GM12864 (cell line): ENCODE measurements at regions not wholly inside any gene's neighbourhood (a gene's known extent, or its start where the extent isn't known, plus 50 kb on each side); places are given as distances from the start of the nearest gene placed in this dataset.
"Not testable (repeated sequence)": the region's sequence is repeated elsewhere in the genome, so short reads cannot be mapped to it uniquely, and the experiment has no call there.

Source experiments
- DNase-seq: peaks from one replicate; pipeline ENCODE4 v3.0.0-alpha.2; 2011; ENCODE audit warnings: low read depth
- H3K4me3 ChIP-seq: 2 replicates; pipeline ENCODE4 v1.5.1; 2011; ENCODE audit warnings: mild to moderate bottlenecking, low read depth, low read length, control low read depth
- CTCF ChIP-seq: IDR thresholded peaks from 2 replicates; pipeline ENCODE4 v1.5.1; 2011; ENCODE audit warnings: low read depth, mild to moderate bottlenecking, moderate library complexity, low read length, control low read depth, inconsistent platforms; ENCODE audit errors: missing control alignments

GRCh38 chr10:124172181-124172916 lies 79.0 kb upstream of the CHST15 start:
- no peak overlapping the region for H3K4me3 ChIP-seq
- TF ChIP-seq CTCF = no peak
- DNase-seq = no peak

GRCh38 chr10:124171561-124171960 lies 78.2 kb upstream of the CHST15 start:
- TF ChIP-seq CTCF = no peak
- no peak overlapping the region for H3K4me3 ChIP-seq
- no peak for DNase-seq

- no peak for DNase-seq
- no peak for TF ChIP-seq CTCF
- no peak overlapping the region for H3K4me3 ChIP-seq
Measured at GRCh38 chr10:124170631-124171030, 77.2 kb upstream of the CHST15 start.

- H3K4me3 ChIP-seq = no peak overlapping the region
- TF ChIP-seq CTCF = no peak
- DNase-seq = no peak
Measured at GRCh38 chr10:124168991-124169802, 75.8 kb upstream of the CHST15 start.

GRCh38 chr10:124168581-124168980 lies 75.2 kb upstream of the CHST15 start:
- no peak for TF ChIP-seq CTCF
- no peak for DNase-seq
- H3K4me3 ChIP-seq = no peak overlapping the region

- DNase-seq, H3K4me3 ChIP-seq: not testable (repeated sequence)
Measured at GRCh38 chr10:124167925-124168324, 74.5 kb upstream of the CHST15 start.

GRCh38 chr10:124166431-124167125 lies 73.2 kb upstream of the CHST15 start:
- no peak for DNase-seq
- TF ChIP-seq CTCF = no peak

More at GRCh38 chr10:124166431-124167125, 73.2 kb upstream of the CHST15 start:
- H3K4me3 ChIP-seq = no peak overlapping the region
